ENCODE measurements at regions not wholly inside any gene's neighbourhood (a gene's known extent, or its start where the extent isn't known, plus 50 kb on each side); places are given as distances from the start of the nearest gene placed in this dataset.

GRCh38 chr9:107815782-107816560 lies 326.4 kb upstream of the KLF4 start:
- ATAC-seq (no peak), DNase-seq (no peak)
- intact Hi-C loops (cut with DNase I): no loop called here
- no peaks in the 10 kb centered on the region for H3K9me3 ChIP-seq
- H3K36me3 ChIP-seq: no peaks in the 10 kb centered on the region
- H3K27ac ChIP-seq: no peak overlapping the region
- TF ChIP-seq CTCF (IDR thresholded peaks at IDR 0.05): no peak
- H3K27me3 ChIP-seq (ENCODE audit: low read depth): peaks cover 4% of the 10 kb centered on the region
- H3K4me3 ChIP-seq: no peak overlapping the region
- peaks cover 8% of the 10 kb centered on the region for H3K4me1 ChIP-seq

DNA sequence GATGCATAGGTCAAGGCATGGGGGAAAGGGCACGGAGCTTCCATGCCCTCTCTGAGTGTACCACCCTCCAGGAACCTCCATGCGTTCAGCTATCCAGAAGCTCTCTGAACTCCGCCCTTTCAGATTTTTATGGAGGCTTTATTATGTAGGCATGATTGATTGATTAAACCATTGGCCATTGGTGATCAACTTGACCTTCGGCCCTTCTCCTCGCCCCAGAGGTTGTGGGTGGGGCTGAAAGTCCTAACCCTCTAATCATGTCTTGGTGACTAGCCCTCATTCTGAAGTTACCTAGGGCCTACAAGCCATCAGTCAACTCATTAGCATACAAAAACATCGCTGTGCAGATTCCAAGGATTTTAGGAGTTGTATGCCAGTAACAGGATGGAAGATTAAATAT lies 323.7 kb upstream of the KLF4 start:
- H3K4me3 ChIP-seq: no peak overlapping the region
- H3K9me3 ChIP-seq: no peaks in the 10 kb centered on the region
- intact Hi-C loops (cut with DNase I): no loop called here
- no peak for ATAC-seq
- peaks cover 4% of the 10 kb centered on the region for H3K27me3 ChIP-seq (ENCODE audit: low read depth)
- H3K4me1 ChIP-seq: no peaks in the 10 kb centered on the region
- DNase-seq: no peak
- TF ChIP-seq CTCF (IDR thresholded peaks at IDR 0.05): no peak
- H3K36me3 ChIP-seq: no peaks in the 10 kb centered on the region
- H3K27ac ChIP-seq: no peak overlapping the region

DNA sequence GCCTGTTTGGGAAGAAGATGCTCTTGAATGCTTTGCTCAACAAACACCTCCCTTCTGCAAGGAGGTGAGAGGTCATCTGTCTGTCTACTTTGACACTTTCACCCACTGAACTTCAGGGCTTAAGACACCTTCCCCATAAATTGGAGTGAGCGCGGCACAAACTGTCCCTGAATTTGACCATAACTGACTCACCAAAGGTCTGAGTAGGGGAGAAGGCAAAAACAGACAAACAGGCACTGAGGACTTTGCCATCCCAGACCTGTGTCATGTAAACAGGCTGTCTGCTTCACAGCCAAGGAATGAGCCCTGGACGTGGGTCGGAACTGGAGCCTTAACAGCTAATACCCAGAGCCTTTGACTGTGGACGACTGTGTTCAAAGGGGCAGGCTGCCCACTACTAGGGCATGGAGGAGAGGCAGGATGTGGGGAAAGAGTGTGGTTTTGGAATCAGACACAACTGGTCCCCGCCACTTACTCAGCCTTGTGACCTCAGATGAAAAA lies 320.9 kb upstream of the KLF4 start:
- intact Hi-C loops (cut with DNase I): no loop called here
- DNase-seq (peak; percentile 55), ATAC-seq (peak; percentile 73 to 77)
- Histone ChIP-seq H3K9me3 (no peaks in the 10 kb centered on the region), H3K27me3 (ENCODE audit: low read depth) (no peaks in the 10 kb centered on the region), H3K36me3 (no peaks in the 10 kb centered on the region), H3K27ac (no peak overlapping the region), H3K4me3 (no peak overlapping the region), H3K4me1 (no peaks in the 10 kb centered on the region)
- no peak for TF ChIP-seq CTCF (IDR thresholded peaks at IDR 0.05)

GRCh38 chr9:107809871-107810460 lies 320.4 kb upstream of the KLF4 start:
- intact Hi-C loops (cut with DNase I): no loop called here

DNA sequence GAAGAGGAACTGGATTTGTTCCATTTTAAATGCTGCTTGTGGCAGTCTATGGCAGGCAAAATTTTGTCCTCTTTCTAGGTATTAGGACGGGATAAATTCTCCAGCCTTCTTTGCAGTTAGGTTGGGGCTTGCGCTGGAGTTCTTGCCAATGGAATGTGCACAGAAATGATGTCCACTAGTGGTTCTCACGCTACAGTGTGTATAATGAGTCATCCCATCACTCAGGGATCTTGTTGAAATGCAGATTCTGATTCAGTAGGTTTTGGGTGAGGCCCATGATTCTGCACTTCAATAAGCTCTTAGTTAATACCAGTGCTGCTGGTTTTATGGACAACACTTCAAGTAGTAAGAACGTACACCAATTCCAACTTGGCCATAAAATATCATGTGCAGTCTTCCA lies 317.6 kb upstream of the KLF4 start:
- no peak for ATAC-seq
- no peak for TF ChIP-seq CTCF (IDR thresholded peaks at IDR 0.05)
- Histone ChIP-seq H3K9me3 (no peaks in the 10 kb centered on the region), H3K27ac (no peak overlapping the region), H3K27me3 (ENCODE audit: low read depth) (peaks cover 6% of the 10 kb centered on the region), H3K4me1 (no peaks in the 10 kb centered on the region), H3K4me3 (no peak overlapping the region), H3K36me3 (no peaks in the 10 kb centered on the region)
- intact Hi-C loops (cut with DNase I): no loop called here
- no peak for DNase-seq

More at GRCh38 chr9:107809871-107810460, 320.4 kb upstream of the KLF4 start:
- ATAC-seq: peak in 1 of 2 donors; percentile 16
- no peak overlapping the region for H3K27ac ChIP-seq
- H3K9me3 ChIP-seq: no peaks in the 10 kb centered on the region
- H3K4me3 ChIP-seq: no peak overlapping the region
- H3K4me1 ChIP-seq: no peaks in the 10 kb centered on the region
- no peak for DNase-seq
- H3K27me3 ChIP-seq (ENCODE audit: low read depth): no peaks in the 10 kb centered on the region
- TF ChIP-seq CTCF (IDR thresholded peaks at IDR 0.05): no peak
- no peaks in the 10 kb centered on the region for H3K36me3 ChIP-seq

All from lower lobe of right lung (tissue), 2 donors.